HCT116 (cell line): ENCODE measurements at regions not wholly inside any gene's neighbourhood (a gene's known extent, or its start where the extent isn't known, plus 50 kb on each side); places are given as distances from the start of the nearest gene placed in this dataset.

Source experiments
- CTCF ChIP-seq, 3 experiments: fragments of 200-600 bp in 1 of 3; sonication (generic) in 1 of 3; IDR thresholded peaks in 2 of 3; conservative IDR thresholded peaks in 1 of 3; 2 replicates each; pipeline ENCODE4 v1.5.1; 2012 to 2017; ENCODE audit warnings: low read depth in 2 of 3, low read length in 2 of 3, antibody characterized with exemption in 1 of 3, borderline replicate concordance in 1 of 3, control low read depth in 1 of 3, mild to moderate bottlenecking in 1 of 3, mixed read lengths in 1 of 3, mixed run types in 1 of 3, moderate library complexity in 1 of 3; ENCODE audit not compliant: insufficient read depth in 1 of 3
- POLR2A ChIP-seq: IDR thresholded peaks from 2 replicates; pipeline ENCODE4 v1.7.0; 2011; ENCODE audit warnings: borderline replicate concordance; ENCODE audit not compliant: insufficient read depth, insufficient read length; ENCODE audit errors: extremely low read depth
- POLR2AphosphoS5 ChIP-seq: IDR thresholded peaks from 2 replicates; pipeline ENCODE4 v1.6.1; 2011; ENCODE audit warnings: mild to moderate bottlenecking, low read depth, low read length, moderate library complexity
- TCF7L2 ChIP-seq: IDR thresholded peaks from 2 replicates; pipeline ENCODE4 v1.7.0; 2011; ENCODE audit warnings: borderline replicate concordance, inconsistent platforms; ENCODE audit not compliant: insufficient read depth, insufficient read length; ENCODE audit errors: extremely low read depth
- YY1 ChIP-seq: IDR thresholded peaks from 2 replicates; pipeline ENCODE4 v1.6.1; 2011; ENCODE audit warnings: low read length, low read depth, moderate library complexity, mild to moderate bottlenecking; ENCODE audit not compliant: insufficient replicate concordance; ENCODE audit errors: extremely low read depth
- ZNF274 ChIP-seq: fragments of 200-500 bp; sonication (Bioruptor generic); IDR thresholded peaks from 2 replicates; pipeline ENCODE4 v1.6.1; 2014; ENCODE audit warnings: mild to moderate bottlenecking, low read depth, low read length, inconsistent platforms
- TF ChIP-seq, protein P1 (sequence below): IDR thresholded peaks from 2 replicates; pipeline ENCODE4 v1.6.1; 2012; ENCODE audit warnings: low read depth

- no peak for TF ChIP-seq POLR2AphosphoS5
- no peak for TF ChIP-seq CTCF (IDR thresholded peaks at IDR 0.05 in 2 of 3, conservative IDR thresholded peaks at IDR 0.05 in 1 of 3; ENCODE audit: borderline replicate concordance in 1 of 3, insufficient read depth in 1 of 3, low read depth in 2 of 3, low read length in 2 of 3)
- TF ChIP-seq ZNF274: no peak
- TF ChIP-seq, protein P1, sequence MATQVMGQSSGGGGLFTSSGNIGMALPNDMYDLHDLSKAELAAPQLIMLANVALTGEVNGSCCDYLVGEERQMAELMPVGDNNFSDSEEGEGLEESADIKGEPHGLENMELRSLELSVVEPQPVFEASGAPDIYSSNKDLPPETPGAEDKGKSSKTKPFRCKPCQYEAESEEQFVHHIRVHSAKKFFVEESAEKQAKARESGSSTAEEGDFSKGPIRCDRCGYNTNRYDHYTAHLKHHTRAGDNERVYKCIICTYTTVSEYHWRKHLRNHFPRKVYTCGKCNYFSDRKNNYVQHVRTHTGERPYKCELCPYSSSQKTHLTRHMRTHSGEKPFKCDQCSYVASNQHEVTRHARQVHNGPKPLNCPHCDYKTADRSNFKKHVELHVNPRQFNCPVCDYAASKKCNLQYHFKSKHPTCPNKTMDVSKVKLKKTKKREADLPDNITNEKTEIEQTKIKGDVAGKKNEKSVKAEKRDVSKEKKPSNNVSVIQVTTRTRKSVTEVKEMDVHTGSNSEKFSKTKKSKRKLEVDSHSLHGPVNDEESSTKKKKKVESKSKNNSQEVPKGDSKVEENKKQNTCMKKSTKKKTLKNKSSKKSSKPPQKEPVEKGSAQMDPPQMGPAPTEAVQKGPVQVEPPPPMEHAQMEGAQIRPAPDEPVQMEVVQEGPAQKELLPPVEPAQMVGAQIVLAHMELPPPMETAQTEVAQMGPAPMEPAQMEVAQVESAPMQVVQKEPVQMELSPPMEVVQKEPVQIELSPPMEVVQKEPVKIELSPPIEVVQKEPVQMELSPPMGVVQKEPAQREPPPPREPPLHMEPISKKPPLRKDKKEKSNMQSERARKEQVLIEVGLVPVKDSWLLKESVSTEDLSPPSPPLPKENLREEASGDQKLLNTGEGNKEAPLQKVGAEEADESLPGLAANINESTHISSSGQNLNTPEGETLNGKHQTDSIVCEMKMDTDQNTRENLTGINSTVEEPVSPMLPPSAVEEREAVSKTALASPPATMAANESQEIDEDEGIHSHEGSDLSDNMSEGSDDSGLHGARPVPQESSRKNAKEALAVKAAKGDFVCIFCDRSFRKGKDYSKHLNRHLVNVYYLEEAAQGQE: no peak
- TF ChIP-seq POLR2A: no peak
- no peak for TF ChIP-seq YY1
- no peak for TF ChIP-seq TCF7L2
Measured at GRCh38 chr11:13062115-13062514, 53.0 kb downstream of the RASSF10 start.
